GM10266 (cell line): ENCODE measurements at regions not wholly inside any gene's neighbourhood (a gene's known extent, or its start where the extent isn't known, plus 50 kb on each side); places are given as distances from the start of the nearest gene placed in this dataset.

ENCODE experiments used
- DNase-seq: peaks from one replicate; pipeline ENCODE4 v3.0.0; 2012; ENCODE audit errors: extremely low spot score
- TF ChIP-seq, protein P1 (sequence below): IDR thresholded peaks from 2 replicates; pipeline ENCODE4 v1.5.1; 2012; ENCODE audit warnings: mild to moderate bottlenecking, low read depth; ENCODE audit not compliant: control insufficient read depth, insufficient read depth; ENCODE audit errors: missing control alignments

DNA sequence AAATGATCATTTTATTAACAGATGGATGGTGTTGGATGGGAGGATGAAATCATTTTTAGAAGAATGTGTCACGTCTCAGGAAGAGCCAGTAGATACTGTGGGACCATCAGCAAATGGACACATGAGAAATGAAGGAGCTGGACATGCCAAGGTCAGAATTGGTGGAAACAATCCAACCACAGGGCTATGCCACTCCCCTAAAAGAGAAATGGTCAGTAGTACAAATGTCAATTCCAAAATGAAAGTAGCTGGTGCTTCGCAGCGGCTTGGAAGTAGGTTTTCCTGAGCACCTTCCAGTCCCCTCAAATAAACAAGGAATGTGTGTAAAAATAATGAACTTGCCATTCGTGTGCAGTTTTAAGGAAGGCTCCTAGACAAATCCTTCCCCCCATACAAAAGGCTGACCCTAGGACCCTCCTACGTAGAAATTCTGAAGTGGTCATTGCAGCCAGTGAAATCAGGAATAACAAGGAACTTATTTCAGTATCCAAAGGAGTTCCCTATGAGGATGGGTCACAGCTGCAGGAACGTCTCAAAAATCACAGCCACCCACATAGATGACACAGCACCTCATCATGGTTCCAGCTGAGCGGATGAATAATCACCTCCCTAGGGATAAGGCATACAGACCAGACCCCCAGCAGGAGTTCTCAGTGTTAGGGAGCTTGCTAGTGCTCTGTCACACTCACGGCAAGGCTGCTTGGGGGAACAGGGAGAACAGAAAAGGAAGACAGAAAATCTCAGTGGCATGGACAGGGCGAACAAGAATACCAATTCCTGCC is 239.2 kb downstream of the HS3ST3A1 start:
- TF ChIP-seq, protein P1, sequence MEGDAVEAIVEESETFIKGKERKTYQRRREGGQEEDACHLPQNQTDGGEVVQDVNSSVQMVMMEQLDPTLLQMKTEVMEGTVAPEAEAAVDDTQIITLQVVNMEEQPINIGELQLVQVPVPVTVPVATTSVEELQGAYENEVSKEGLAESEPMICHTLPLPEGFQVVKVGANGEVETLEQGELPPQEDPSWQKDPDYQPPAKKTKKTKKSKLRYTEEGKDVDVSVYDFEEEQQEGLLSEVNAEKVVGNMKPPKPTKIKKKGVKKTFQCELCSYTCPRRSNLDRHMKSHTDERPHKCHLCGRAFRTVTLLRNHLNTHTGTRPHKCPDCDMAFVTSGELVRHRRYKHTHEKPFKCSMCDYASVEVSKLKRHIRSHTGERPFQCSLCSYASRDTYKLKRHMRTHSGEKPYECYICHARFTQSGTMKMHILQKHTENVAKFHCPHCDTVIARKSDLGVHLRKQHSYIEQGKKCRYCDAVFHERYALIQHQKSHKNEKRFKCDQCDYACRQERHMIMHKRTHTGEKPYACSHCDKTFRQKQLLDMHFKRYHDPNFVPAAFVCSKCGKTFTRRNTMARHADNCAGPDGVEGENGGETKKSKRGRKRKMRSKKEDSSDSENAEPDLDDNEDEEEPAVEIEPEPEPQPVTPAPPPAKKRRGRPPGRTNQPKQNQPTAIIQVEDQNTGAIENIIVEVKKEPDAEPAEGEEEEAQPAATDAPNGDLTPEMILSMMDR = no peak
- DNase-seq = no peak

DNA sequence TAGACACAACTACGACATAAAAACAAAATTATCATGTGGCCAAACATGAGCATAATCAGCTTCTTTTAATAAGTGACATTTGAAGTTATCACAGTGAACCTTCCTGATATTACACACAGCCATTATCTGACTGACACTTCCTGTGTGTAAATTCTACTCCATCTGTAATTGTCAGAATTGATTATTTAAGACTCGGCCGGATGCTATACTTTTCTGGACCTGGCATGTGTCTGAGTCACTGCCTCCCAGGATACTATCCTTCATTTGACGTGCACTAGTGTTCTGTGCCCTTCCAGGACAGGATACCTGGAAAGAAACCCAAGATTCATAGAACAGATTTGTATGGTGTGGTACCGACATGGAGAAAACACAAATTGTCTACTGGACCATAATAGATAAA is 242.0 kb downstream of the HS3ST3A1 start:
- TF ChIP-seq, protein P1 = no peak
- no peak for DNase-seq

- no peak for DNase-seq
- TF ChIP-seq, protein P1 = no peak
Observed at GRCh38 chr17:13355054-13355453, 246.7 kb downstream of the HS3ST3A1 start.

DNA sequence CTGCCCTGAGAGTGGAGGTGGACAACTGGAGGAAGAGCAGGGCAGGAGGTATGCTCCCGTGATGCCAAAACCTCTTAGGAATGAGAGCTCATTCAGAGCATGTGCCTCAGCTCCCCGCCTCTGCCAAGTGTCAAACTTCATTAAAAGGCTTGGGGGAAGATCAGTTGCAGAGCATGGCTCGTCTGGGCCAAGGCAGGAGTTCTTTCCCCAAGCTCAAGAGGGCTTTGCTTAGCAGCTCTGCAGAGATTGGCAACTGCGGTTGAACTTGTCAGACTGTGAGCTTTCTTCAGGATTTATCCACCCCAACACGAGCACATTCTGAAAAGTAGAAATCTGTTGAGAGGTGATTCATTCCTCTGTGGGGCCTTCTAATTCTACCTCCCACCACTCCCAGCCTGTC is 248.1 kb downstream of the HS3ST3A1 start:
- TF ChIP-seq, protein P1 = no peak
- DNase-seq = no peak

GRCh38 chr17:13352747-13353415 is 248.8 kb downstream of the HS3ST3A1 start:
- DNase-seq = no peak
- TF ChIP-seq, protein P1 = no peak

DNA sequence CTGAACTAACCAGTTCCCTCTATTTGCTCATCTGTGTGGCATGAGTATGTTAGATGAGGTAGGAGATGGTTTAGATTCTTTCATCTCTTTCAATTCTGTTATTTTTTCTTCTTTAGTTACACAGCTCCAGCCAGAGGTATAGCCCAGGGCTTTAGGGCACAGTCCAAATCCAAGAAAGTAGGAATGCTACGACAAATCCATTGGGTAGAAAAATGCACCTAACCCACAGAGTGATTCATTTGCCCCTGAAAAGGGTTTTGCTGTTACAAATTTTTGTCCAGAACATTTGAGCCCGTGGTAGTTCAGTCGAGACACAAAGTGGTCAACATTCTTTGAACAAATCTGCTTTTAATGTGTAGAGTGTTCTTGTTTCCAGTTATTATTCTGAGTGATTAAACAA is 250.7 kb downstream of the HS3ST3A1 start:
- TF ChIP-seq, protein P1 = no peak
- DNase-seq = no peak

GRCh38 chr17:13350466-13350865 is 251.3 kb downstream of the HS3ST3A1 start:
- TF ChIP-seq, protein P1 = no peak

More at GRCh38 chr17:13350466-13350865, 251.3 kb downstream of the HS3ST3A1 start:
- no peak for DNase-seq
